ENCODE measurements at regions not wholly inside any gene's neighbourhood (a gene's known extent, or its start where the extent isn't known, plus 50 kb on each side); places are given as distances from the start of the nearest gene placed in this dataset.
"Not testable (repeated sequence)": the region's sequence is repeated elsewhere in the genome, so short reads cannot be mapped to it uniquely, and the experiment has no call there.

GRCh38 chr14:84085493-84085892, 1444.5 kb upstream of the FLRT2 start:
- DNase-seq (ENCODE audit: low spot score), result no peak

- no peak for DNase-seq (ENCODE audit: low spot score)
These were observed 1443.2 kb upstream of the FLRT2 start for GRCh38 chr14:84086714-84087113.

GRCh38 chr14:84087986-84088531, 1441.9 kb upstream of the FLRT2 start:
- DNase-seq (ENCODE audit: low spot score), result no peak

GRCh38 chr14:84090837-84091236, 1439.1 kb upstream of the FLRT2 start:
- no peak for DNase-seq (ENCODE audit: low spot score)

- DNase-seq (ENCODE audit: low spot score), result no peak
These were observed 1434.3 kb upstream of the FLRT2 start for GRCh38 chr14:84095681-84096080.

GRCh38 chr14:84098261-84098660, 1431.7 kb upstream of the FLRT2 start:
- DNase-seq (ENCODE audit: low spot score), result no peak

- DNase-seq (ENCODE audit: low spot score), result not testable (repeated sequence)
These were observed 1430.4 kb upstream of the FLRT2 start for GRCh38 chr14:84099560-84099959.

- no peak for DNase-seq (ENCODE audit: low spot score)
These were observed 1422.1 kb upstream of the FLRT2 start for GRCh38 chr14:84107835-84108343.

- no peak for DNase-seq (ENCODE audit: low spot score)
These were observed 1421.0 kb upstream of the FLRT2 start for GRCh38 chr14:84108746-84109457.

- no peak for DNase-seq (ENCODE audit: low spot score)
These were observed 1417.4 kb upstream of the FLRT2 start for GRCh38 chr14:84112589-84112988.

- DNase-seq (ENCODE audit: low spot score), result no peak
These were observed 1404.3 kb upstream of the FLRT2 start for GRCh38 chr14:84125676-84126075.

- DNase-seq (ENCODE audit: low spot score), result no peak
These were observed 1402.4 kb upstream of the FLRT2 start for GRCh38 chr14:84127495-84127894.

- no peak for DNase-seq (ENCODE audit: low spot score)
These were observed 1401.9 kb upstream of the FLRT2 start for GRCh38 chr14:84128050-84128449.

GRCh38 chr14:84129007-84129406, 1400.9 kb upstream of the FLRT2 start:
- DNase-seq (ENCODE audit: low spot score), result no peak

GRCh38 chr14:84129941-84130340, 1400.0 kb upstream of the FLRT2 start:
- DNase-seq (ENCODE audit: low spot score), result no peak

- DNase-seq (ENCODE audit: low spot score), result no peak
These were observed 1398.0 kb upstream of the FLRT2 start for GRCh38 chr14:84131924-84132323.

GRCh38 chr14:84144166-84144565, 1385.8 kb upstream of the FLRT2 start:
- DNase-seq (ENCODE audit: low spot score), result no peak

- DNase-seq (ENCODE audit: low spot score), result no peak
These were observed 1377.5 kb upstream of the FLRT2 start for GRCh38 chr14:84152452-84152851.

GRCh38 chr14:84162633-84163032, 1367.3 kb upstream of the FLRT2 start:
- DNase-seq (ENCODE audit: low spot score), result no peak

- no peak for DNase-seq (ENCODE audit: low spot score)
These were observed 1362.9 kb upstream of the FLRT2 start for GRCh38 chr14:84167026-84167425.

GRCh38 chr14:84180336-84180735, 1349.6 kb upstream of the FLRT2 start:
- no peak for DNase-seq (ENCODE audit: low spot score)

GRCh38 chr14:84181072-84181471, 1348.9 kb upstream of the FLRT2 start:
- DNase-seq (ENCODE audit: low spot score), result no peak

- DNase-seq (ENCODE audit: low spot score), result no peak
These were observed 1334.4 kb upstream of the FLRT2 start for GRCh38 chr14:84195514-84195913.

GRCh38 chr14:84197704-84198103, 1332.2 kb upstream of the FLRT2 start:
- no peak for DNase-seq (ENCODE audit: low spot score)
